ENCODE measurements at regions not wholly inside any gene's neighbourhood (a gene's known extent, or its start where the extent isn't known, plus 50 kb on each side); places are given as distances from the start of the nearest gene placed in this dataset.

DNA sequence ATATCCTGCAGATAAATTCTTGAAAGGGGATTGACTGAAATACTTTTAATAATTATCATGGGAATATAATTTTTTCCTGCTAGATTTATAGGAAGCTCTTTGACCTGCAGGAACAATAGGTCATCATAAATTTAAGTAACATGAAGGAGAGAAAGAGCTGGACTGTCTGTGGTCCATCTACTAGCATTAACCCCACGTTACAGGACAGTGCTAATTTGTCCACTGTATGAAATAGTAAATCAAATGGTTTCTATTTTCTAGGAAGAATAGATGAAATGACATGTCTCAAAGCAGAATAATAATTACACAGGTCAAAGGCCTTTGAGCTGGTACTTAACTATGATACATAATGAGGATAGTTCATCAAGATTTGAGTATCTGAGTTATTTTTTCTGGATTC lies 825.4 kb upstream of the CNTN5 start:
- CTCF ChIA-PET, result no interaction called here
- DNase-seq, result no peak
- POLR2A ChIA-PET, result no interaction called here
- no peak overlapping the region for H3K27ac Mint-ChIP-seq
- intact Hi-C loops (cut with micrococcal nuclease), result no loop called here
- H3K27me3 Mint-ChIP-seq, result no peaks in the 10 kb centered on the region
- no peaks in the 10 kb centered on the region for H3K36me3 Mint-ChIP-seq
- no peaks in the 10 kb centered on the region for H3K4me1 Mint-ChIP-seq (ENCODE audit: low read depth)
- H3K9me3 Mint-ChIP-seq, result peaks cover 5% of the 10 kb centered on the region
- H3K4me3 Mint-ChIP-seq, result no peak overlapping the region

- no peak for DNase-seq
- no peak overlapping the region for H3K4me3 Mint-ChIP-seq
- peaks cover 8% of the 10 kb centered on the region for H3K9me3 Mint-ChIP-seq
- ChIA-PET CTCF (no interaction called here), POLR2A (no interaction called here)
- intact Hi-C loops (cut with micrococcal nuclease), result no loop called here
- no peaks in the 10 kb centered on the region for H3K4me1 Mint-ChIP-seq (ENCODE audit: low read depth)
- no peaks in the 10 kb centered on the region for H3K27me3 Mint-ChIP-seq
- no peak overlapping the region for H3K27ac Mint-ChIP-seq
- no peaks in the 10 kb centered on the region for H3K36me3 Mint-ChIP-seq
Observed at GRCh38 chr11:98207086-98207485, 813.7 kb upstream of the CNTN5 start.

GRCh38 chr11:98227278-98227677 lies 793.5 kb upstream of the CNTN5 start:
- Mint-ChIP-seq H3K4me1 (ENCODE audit: low read depth) (no peaks in the 10 kb centered on the region), H3K36me3 (no peaks in the 10 kb centered on the region), H3K9me3 (peaks cover 4% of the 10 kb centered on the region), H3K27ac (no peak overlapping the region), H3K27me3 (no peaks in the 10 kb centered on the region), H3K4me3 (no peak overlapping the region)
- ChIA-PET CTCF (no interaction called here), POLR2A (no interaction called here)
- intact Hi-C loops (cut with micrococcal nuclease), result no loop called here
- no peak for DNase-seq

- no peak for DNase-seq
- H3K9me3 Mint-ChIP-seq, result peaks cover 3% of the 10 kb centered on the region
- no peak overlapping the region for H3K27ac Mint-ChIP-seq
- intact Hi-C loops (cut with micrococcal nuclease), result no loop called here
- H3K4me3 Mint-ChIP-seq, result no peak overlapping the region
- H3K4me1 Mint-ChIP-seq (ENCODE audit: low read depth), result no peaks in the 10 kb centered on the region
- CTCF ChIA-PET, result no interaction called here
- POLR2A ChIA-PET, result no interaction called here
- H3K27me3 Mint-ChIP-seq, result no peaks in the 10 kb centered on the region
- no peaks in the 10 kb centered on the region for H3K36me3 Mint-ChIP-seq
Observed at GRCh38 chr11:98230678-98231077, 790.1 kb upstream of the CNTN5 start.

DNA sequence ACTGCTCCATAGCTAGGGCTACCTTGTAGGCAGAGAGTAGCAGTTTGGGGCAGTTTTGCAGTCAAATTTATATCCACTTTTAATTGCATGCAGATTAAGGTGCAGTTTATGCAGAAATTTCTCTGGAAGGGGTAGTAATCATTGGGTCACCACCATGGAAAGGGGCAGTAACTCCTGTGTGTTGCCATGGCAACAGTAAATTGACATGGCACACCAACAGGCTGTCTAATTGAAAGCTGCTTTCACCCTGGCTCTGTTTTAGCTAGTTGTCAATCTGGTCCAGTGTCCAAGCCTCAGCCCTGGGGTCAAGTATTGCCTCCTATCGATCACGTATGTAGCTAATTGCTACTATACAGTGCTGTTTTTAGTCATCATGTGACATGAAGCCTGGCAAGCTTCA lies 786.1 kb upstream of the CNTN5 start:
- CTCF ChIA-PET, result interaction anchor here (0.6 kb wide), 1 partner anchor 35 kb away, joined by 3 read pairs; no protein-coding TSS in a partner anchor
- DNase-seq, result no peak
- H3K36me3 Mint-ChIP-seq, result no peaks in the 10 kb centered on the region
- no peaks in the 10 kb centered on the region for H3K27me3 Mint-ChIP-seq
- POLR2A ChIA-PET, result no interaction called here
- H3K9me3 Mint-ChIP-seq, result peaks cover 17% of the 10 kb centered on the region
- intact Hi-C loops (cut with micrococcal nuclease), result no loop called here
- no peaks in the 10 kb centered on the region for H3K4me1 Mint-ChIP-seq (ENCODE audit: low read depth)
- no peak overlapping the region for H3K27ac Mint-ChIP-seq
- no peak overlapping the region for H3K4me3 Mint-ChIP-seq

GRCh38 chr11:98243897-98244296 lies 776.9 kb upstream of the CNTN5 start:
- Mint-ChIP-seq H3K27ac (no peak overlapping the region), H3K4me1 (ENCODE audit: low read depth) (no peaks in the 10 kb centered on the region), H3K9me3 (peaks cover 29% of the 10 kb centered on the region), H3K36me3 (no peaks in the 10 kb centered on the region), H3K27me3 (no peaks in the 10 kb centered on the region), H3K4me3 (no peak overlapping the region)
- no peak for DNase-seq
- ChIA-PET CTCF (no interaction called here), POLR2A (no interaction called here)
- intact Hi-C loops (cut with micrococcal nuclease), result no loop called here

DNA sequence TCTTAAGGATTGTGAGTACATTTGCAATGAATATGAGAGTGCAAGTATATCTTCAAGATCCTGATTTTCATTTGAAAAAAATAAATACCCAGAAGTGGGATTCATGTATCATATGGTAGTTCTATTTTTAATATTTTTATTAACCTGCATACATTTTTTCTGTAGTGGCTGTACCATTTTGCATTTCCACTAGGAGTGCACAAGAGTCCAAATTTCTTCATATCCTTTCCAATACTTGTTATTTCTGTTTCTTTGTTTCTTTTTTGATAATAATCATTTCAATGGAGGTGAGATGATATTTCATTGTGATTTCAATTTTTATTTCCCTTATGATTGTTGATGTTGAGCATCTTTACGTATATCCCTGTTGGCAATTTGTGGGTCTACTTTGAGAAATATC lies 759.8 kb upstream of the CNTN5 start:
- ChIA-PET CTCF (no interaction called here), POLR2A (no interaction called here)
- intact Hi-C loops (cut with micrococcal nuclease), result no loop called here
- Mint-ChIP-seq H3K4me1 (ENCODE audit: low read depth) (no peaks in the 10 kb centered on the region), H3K4me3 (no peak overlapping the region), H3K36me3 (no peaks in the 10 kb centered on the region), H3K27ac (no peak overlapping the region), H3K27me3 (no peaks in the 10 kb centered on the region), H3K9me3 (peaks cover 25% of the 10 kb centered on the region)
- DNase-seq, result no peak

GRCh38 chr11:98277251-98277912 lies 743.4 kb upstream of the CNTN5 start:
- ChIA-PET POLR2A (no interaction called here), CTCF (no interaction called here)
- Mint-ChIP-seq H3K4me1 (ENCODE audit: low read depth) (no peaks in the 10 kb centered on the region), H3K27ac (no peak overlapping the region), H3K4me3 (no peak overlapping the region), H3K27me3 (no peaks in the 10 kb centered on the region), H3K9me3 (peaks cover 3% of the 10 kb centered on the region), H3K36me3 (no peaks in the 10 kb centered on the region)
- DNase-seq, result no peak
- intact Hi-C loops (cut with micrococcal nuclease), result no loop called here

DNA sequence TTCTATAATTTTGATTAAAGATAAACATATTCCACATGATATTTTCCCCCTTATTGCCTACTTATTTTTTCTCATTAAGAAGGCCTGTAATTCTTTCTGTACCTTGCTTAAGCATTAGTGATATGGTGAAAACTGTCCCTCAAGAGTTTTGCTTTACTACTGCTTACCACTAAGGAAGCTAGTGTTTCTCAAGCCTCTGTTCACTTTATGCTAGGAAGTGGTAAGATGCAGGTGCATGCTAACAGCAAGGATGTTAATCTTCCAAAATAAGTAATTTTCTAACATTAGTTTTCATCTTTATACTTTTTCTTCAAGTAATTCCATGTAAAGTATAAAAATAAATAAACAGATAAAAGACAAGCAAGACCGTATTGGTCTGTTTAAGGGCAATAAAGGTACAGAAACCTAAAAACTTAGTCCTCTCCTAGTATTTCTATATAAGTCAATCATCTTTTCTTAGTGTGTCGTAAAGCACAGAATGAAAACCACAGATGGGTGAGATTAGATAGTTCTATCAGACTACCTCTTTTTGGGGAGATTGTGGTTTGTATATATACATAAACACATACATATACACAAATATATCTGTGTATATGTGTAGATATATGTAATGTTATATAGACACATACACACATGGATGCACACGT lies 731.0 kb upstream of the CNTN5 start:
- Mint-ChIP-seq H3K36me3 (no peaks in the 10 kb centered on the region), H3K27me3 (no peaks in the 10 kb centered on the region), H3K4me1 (ENCODE audit: low read depth) (no peaks in the 10 kb centered on the region), H3K27ac (no peak overlapping the region), H3K9me3 (peaks cover 11% of the 10 kb centered on the region), H3K4me3 (no peak overlapping the region)
- ChIA-PET POLR2A (no interaction called here), CTCF (no interaction called here)
- intact Hi-C loops (cut with micrococcal nuclease), result no loop called here
- DNase-seq, result no peak

DNA sequence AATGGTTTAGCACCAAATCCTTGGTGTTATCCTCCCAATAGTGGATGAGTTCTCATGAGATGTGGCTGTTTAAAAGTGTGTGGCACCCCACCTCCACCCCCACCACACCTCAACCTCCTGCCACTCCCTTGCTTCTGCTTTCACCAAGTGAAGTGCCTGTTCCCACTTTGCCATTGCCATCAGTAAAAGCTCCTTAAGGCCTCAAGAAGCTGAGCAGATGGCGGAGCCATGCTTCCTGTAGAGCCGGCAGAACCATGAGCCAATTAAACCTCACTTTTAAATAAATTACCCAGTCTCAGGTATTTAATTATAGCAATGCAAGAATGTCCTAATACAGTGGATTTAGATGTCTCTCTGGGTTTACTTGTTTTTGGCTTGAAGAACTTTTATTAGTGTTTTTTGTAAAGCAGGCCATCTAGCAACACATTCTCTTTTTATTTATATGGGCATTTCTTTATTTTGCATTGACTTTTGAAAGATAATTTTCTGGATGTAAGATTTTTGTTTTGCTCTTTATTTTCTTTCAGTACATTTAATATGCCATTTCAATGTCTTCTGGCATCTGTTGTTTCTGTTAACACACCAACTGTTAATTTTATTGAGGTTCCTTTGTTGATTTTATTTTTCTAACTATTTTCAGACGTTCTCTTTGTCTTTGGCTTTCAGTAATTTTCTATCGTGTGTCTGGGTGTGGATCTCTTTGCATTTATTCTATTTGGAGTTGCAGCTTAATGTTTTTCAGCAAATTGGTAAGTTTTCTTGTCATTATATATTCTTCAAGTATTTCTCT lies 724.5 kb upstream of the CNTN5 start:
- no peak for DNase-seq
- intact Hi-C loops (cut with micrococcal nuclease), result no loop called here
- Mint-ChIP-seq H3K9me3 (peaks cover 6% of the 10 kb centered on the region), H3K4me1 (ENCODE audit: low read depth) (no peaks in the 10 kb centered on the region), H3K27me3 (no peaks in the 10 kb centered on the region), H3K27ac (no peak overlapping the region), H3K4me3 (no peak overlapping the region), H3K36me3 (no peaks in the 10 kb centered on the region)
- ChIA-PET CTCF (no interaction called here), POLR2A (no interaction called here)

- ChIA-PET CTCF (no interaction called here), POLR2A (no interaction called here)
- no peak overlapping the region for H3K4me3 Mint-ChIP-seq
- no peaks in the 10 kb centered on the region for H3K27me3 Mint-ChIP-seq
- H3K4me1 Mint-ChIP-seq (ENCODE audit: low read depth), result no peaks in the 10 kb centered on the region
- peaks cover 3% of the 10 kb centered on the region for H3K9me3 Mint-ChIP-seq
- no peak overlapping the region for H3K27ac Mint-ChIP-seq
- H3K36me3 Mint-ChIP-seq, result no peaks in the 10 kb centered on the region
- no peak for DNase-seq
- intact Hi-C loops (cut with micrococcal nuclease), result no loop called here
Observed at GRCh38 chr11:98300719-98301118, 720.0 kb upstream of the CNTN5 start.

GRCh38 chr11:98307827-98308491 lies 712.8 kb upstream of the CNTN5 start:
- no peaks in the 10 kb centered on the region for H3K4me1 Mint-ChIP-seq (ENCODE audit: low read depth)
- DNase-seq, result no peak
- H3K4me3 Mint-ChIP-seq, result no peak overlapping the region
- ChIA-PET POLR2A (no interaction called here), CTCF (no interaction called here)
- no peaks in the 10 kb centered on the region for H3K27me3 Mint-ChIP-seq
- no peaks in the 10 kb centered on the region for H3K36me3 Mint-ChIP-seq
- no peak overlapping the region for H3K27ac Mint-ChIP-seq
- peaks cover 6% of the 10 kb centered on the region for H3K9me3 Mint-ChIP-seq
- intact Hi-C loops (cut with micrococcal nuclease), result no loop called here

Data from activated CD4-positive, alpha-beta memory T cell treated with anti-CD3 and anti-CD28 coated beads for 36 hours (primary cell).